KMS-11 (cell line): ENCODE measurements at regions not wholly inside any gene's neighbourhood (a gene's known extent, or its start where the extent isn't known, plus 50 kb on each side); places are given as distances from the start of the nearest gene placed in this dataset.

Experiments
- H2AFZ ChIP-seq: fragments of 200-600 bp; sonication (generic); 2 replicates; pipeline ENCODE4 v1.6.1; 2016; ENCODE audit warnings: antibody characterized with exemption, mixed run types, low read depth
- H3K27ac ChIP-seq: fragments of 200-600 bp; sonication (generic); 2 replicates; pipeline ENCODE4 v1.6.1; 2016; ENCODE audit warnings: mild to moderate bottlenecking, mixed run types
- H3K27me3 ChIP-seq: fragments of 200-600 bp; sonication (generic); 2 replicates; pipeline ENCODE4 v1.6.1; 2017; ENCODE audit warnings: mild to moderate bottlenecking, low read depth, mixed run types, moderate library complexity; ENCODE audit not compliant: insufficient read depth
- H3K36me3 ChIP-seq: fragments of 200-600 bp; sonication (generic); 2 replicates; pipeline ENCODE4 v1.6.1; 2017; ENCODE audit warnings: mild to moderate bottlenecking, mixed run types; ENCODE audit not compliant: insufficient read depth
- H3K4me1 ChIP-seq: fragments of 200-600 bp; sonication (generic); 2 replicates; pipeline ENCODE4 v1.6.1; 2016; ENCODE audit warnings: mild to moderate bottlenecking, low read depth, mixed run types; ENCODE audit not compliant: poor library complexity, severe bottlenecking
- H3K4me2 ChIP-seq: fragments of 200-600 bp; sonication (generic); 2 replicates; pipeline ENCODE4 v1.7.0; 2016; ENCODE audit warnings: mild to moderate bottlenecking, mixed run types
- H3K4me3 ChIP-seq: fragments of 200-600 bp; sonication (generic); IDR thresholded peaks from 2 replicates; pipeline ENCODE4 v1.6.1; 2017; ENCODE audit warnings: low read depth, low read length, mixed read lengths; ENCODE audit not compliant: insufficient read depth
- H3K79me2 ChIP-seq: fragments of 200-600 bp; sonication (generic); 2 replicates; pipeline ENCODE4 v1.6.1; 2016; ENCODE audit warnings: low read depth, mixed run types; ENCODE audit not compliant: insufficient read depth
- H3K9ac ChIP-seq: fragments of 200-600 bp; sonication (generic); 2 replicates; pipeline ENCODE4 v1.6.1; 2016; ENCODE audit warnings: mild to moderate bottlenecking, mixed run types
- H4K20me1 ChIP-seq: fragments of 200-600 bp; sonication (generic); 2 replicates; pipeline ENCODE4 v1.6.1; 2016; ENCODE audit warnings: mild to moderate bottlenecking, mixed run types; ENCODE audit not compliant: insufficient read depth
- CTCF ChIP-seq: fragments of 200-600 bp; sonication (generic); conservative IDR thresholded peaks from 2 replicates; pipeline ENCODE4 v1.6.1; 2017; ENCODE audit warnings: low read depth, mild to moderate bottlenecking, antibody characterized with exemption, low read length, moderate library complexity, mixed read lengths

GRCh38 chr1:200496937-200497336 lies 87.1 kb upstream of the ZNF281 start:
- H3K27ac ChIP-seq, result no peak overlapping the region
- no peaks in the 10 kb centered on the region for H4K20me1 ChIP-seq
- no peak overlapping the region for H3K4me2 ChIP-seq
- H3K9ac ChIP-seq, result no peak overlapping the region
- H3K4me1 ChIP-seq, result no peaks in the 10 kb centered on the region
- H3K36me3 ChIP-seq, result no peaks in the 10 kb centered on the region
- H3K27me3 ChIP-seq, result no peaks in the 10 kb centered on the region
- H3K4me3 ChIP-seq, result no peak overlapping the region
- H3K79me2 ChIP-seq, result no peaks in the 10 kb centered on the region
- H2AFZ ChIP-seq, result no peak overlapping the region
- no peak for TF ChIP-seq CTCF

GRCh38 chr1:200495901-200496300 lies 86.1 kb upstream of the ZNF281 start:
- no peaks in the 10 kb centered on the region for H3K4me1 ChIP-seq

GRCh38 chr1:200493344-200493743 lies 83.5 kb upstream of the ZNF281 start:
- TF ChIP-seq CTCF, result no peak
- Histone ChIP-seq H3K27ac (no peak overlapping the region), H2AFZ (no peak overlapping the region)

More at GRCh38 chr1:200495901-200496300, 86.1 kb upstream of the ZNF281 start:
- Histone ChIP-seq H4K20me1 (no peaks in the 10 kb centered on the region), H3K9ac (no peak overlapping the region), H2AFZ (no peak overlapping the region), H3K36me3 (no peaks in the 10 kb centered on the region), H3K4me2 (no peak overlapping the region), H3K27me3 (no peaks in the 10 kb centered on the region), H3K4me3 (no peak overlapping the region), H3K27ac (no peak overlapping the region), H3K79me2 (no peaks in the 10 kb centered on the region)
- no peak for TF ChIP-seq CTCF

GRCh38 chr1:200491103-200491502 lies 81.3 kb upstream of the ZNF281 start:
- Histone ChIP-seq H3K36me3 (no peaks in the 10 kb centered on the region), H2AFZ (no peak overlapping the region), H3K27ac (no peak overlapping the region), H3K27me3 (no peaks in the 10 kb centered on the region), H3K4me3 (no peak overlapping the region), H3K79me2 (no peaks in the 10 kb centered on the region), H3K4me1 (peaks cover 9% of the 10 kb centered on the region), H4K20me1 (no peaks in the 10 kb centered on the region), H3K9ac (no peak overlapping the region), H3K4me2 (no peak overlapping the region)
- no peak for TF ChIP-seq CTCF

More at GRCh38 chr1:200493344-200493743, 83.5 kb upstream of the ZNF281 start:
- Histone ChIP-seq H3K4me3 (no peak overlapping the region), H3K4me1 (peaks cover 7% of the 10 kb centered on the region), H3K4me2 (no peak overlapping the region), H3K79me2 (no peaks in the 10 kb centered on the region), H3K36me3 (no peaks in the 10 kb centered on the region), H4K20me1 (no peaks in the 10 kb centered on the region), H3K9ac (no peak overlapping the region), H3K27me3 (no peaks in the 10 kb centered on the region)
